ENCODE measurements at regions not wholly inside any gene's neighbourhood (a gene's known extent, or its start where the extent isn't known, plus 50 kb on each side); places are given as distances from the start of the nearest gene placed in this dataset.

- no peak for DNase-seq
- no peak overlapping the region for H3K4me3 Mint-ChIP-seq (ENCODE audit: unreplicated experiment)
- H3K27ac Mint-ChIP-seq (ENCODE audit: unreplicated experiment), result no peak overlapping the region
- no peaks in the 10 kb centered on the region for H3K27me3 Mint-ChIP-seq (ENCODE audit: unreplicated experiment)
- H3K36me3 Mint-ChIP-seq (ENCODE audit: unreplicated experiment), result no peaks in the 10 kb centered on the region
- TF ChIP-seq CTCF (IDR thresholded peaks at IDR 0.05; ENCODE audit: partially characterized antibody, unreplicated experiment), result no peak
- H3K4me1 Mint-ChIP-seq (ENCODE audit: low read depth, unreplicated experiment), result peaks cover 5% of the 10 kb centered on the region
- H3K9me3 Mint-ChIP-seq (ENCODE audit: unreplicated experiment), result no peaks in the 10 kb centered on the region
Measured at GRCh38 chr12:98228683-98229539, 286.5 kb upstream of the TMPO start.

- Mint-ChIP-seq H3K9me3 (ENCODE audit: unreplicated experiment) (no peaks in the 10 kb centered on the region), H3K27ac (ENCODE audit: unreplicated experiment) (no peak overlapping the region), H3K36me3 (ENCODE audit: unreplicated experiment) (no peaks in the 10 kb centered on the region), H3K4me1 (ENCODE audit: low read depth, unreplicated experiment) (peaks cover 5% of the 10 kb centered on the region), H3K4me3 (ENCODE audit: unreplicated experiment) (no peak overlapping the region), H3K27me3 (ENCODE audit: unreplicated experiment) (no peaks in the 10 kb centered on the region)
- DNase-seq, result no peak
- no peak for TF ChIP-seq CTCF (IDR thresholded peaks at IDR 0.05; ENCODE audit: partially characterized antibody, unreplicated experiment)
Measured at GRCh38 chr12:98229540-98229924, 285.9 kb upstream of the TMPO start.

GRCh38 chr12:98232753-98233390 is 282.5 kb upstream of the TMPO start:
- no peak for DNase-seq
- H3K4me1 Mint-ChIP-seq (ENCODE audit: low read depth, unreplicated experiment), result peaks cover 5% of the 10 kb centered on the region
- no peak for TF ChIP-seq CTCF (IDR thresholded peaks at IDR 0.05; ENCODE audit: partially characterized antibody, unreplicated experiment)
- no peaks in the 10 kb centered on the region for H3K9me3 Mint-ChIP-seq (ENCODE audit: unreplicated experiment)
- H3K27ac Mint-ChIP-seq (ENCODE audit: unreplicated experiment), result no peak overlapping the region
- no peaks in the 10 kb centered on the region for H3K27me3 Mint-ChIP-seq (ENCODE audit: unreplicated experiment)
- H3K4me3 Mint-ChIP-seq (ENCODE audit: unreplicated experiment), result no peak overlapping the region
- H3K36me3 Mint-ChIP-seq (ENCODE audit: unreplicated experiment), result no peaks in the 10 kb centered on the region

- H3K36me3 Mint-ChIP-seq (ENCODE audit: unreplicated experiment), result no peaks in the 10 kb centered on the region
- no peaks in the 10 kb centered on the region for H3K9me3 Mint-ChIP-seq (ENCODE audit: unreplicated experiment)
- no peak for TF ChIP-seq CTCF (IDR thresholded peaks at IDR 0.05; ENCODE audit: partially characterized antibody, unreplicated experiment)
- no peaks in the 10 kb centered on the region for H3K4me1 Mint-ChIP-seq (ENCODE audit: low read depth, unreplicated experiment)
- DNase-seq, result no peak
- no peaks in the 10 kb centered on the region for H3K27me3 Mint-ChIP-seq (ENCODE audit: unreplicated experiment)
- no peak overlapping the region for H3K4me3 Mint-ChIP-seq (ENCODE audit: unreplicated experiment)
- no peak overlapping the region for H3K27ac Mint-ChIP-seq (ENCODE audit: unreplicated experiment)
Measured at GRCh38 chr12:98235301-98235700, 280.1 kb upstream of the TMPO start.

GRCh38 chr12:98238515-98239130 is 276.8 kb upstream of the TMPO start:
- no peak for TF ChIP-seq CTCF (IDR thresholded peaks at IDR 0.05; ENCODE audit: partially characterized antibody, unreplicated experiment)
- no peaks in the 10 kb centered on the region for H3K4me1 Mint-ChIP-seq (ENCODE audit: low read depth, unreplicated experiment)
- H3K4me3 Mint-ChIP-seq (ENCODE audit: unreplicated experiment), result no peak overlapping the region
- H3K9me3 Mint-ChIP-seq (ENCODE audit: unreplicated experiment), result no peaks in the 10 kb centered on the region
- DNase-seq, result no peak
- H3K27me3 Mint-ChIP-seq (ENCODE audit: unreplicated experiment), result no peaks in the 10 kb centered on the region
- no peaks in the 10 kb centered on the region for H3K36me3 Mint-ChIP-seq (ENCODE audit: unreplicated experiment)
- H3K27ac Mint-ChIP-seq (ENCODE audit: unreplicated experiment), result no peak overlapping the region

Measured in glutamatergic neuron (in vitro differentiated cells).